ENCODE measurements at regions not wholly inside any gene's neighbourhood (a gene's known extent, or its start where the extent isn't known, plus 50 kb on each side); places are given as distances from the start of the nearest gene placed in this dataset.

DNA sequence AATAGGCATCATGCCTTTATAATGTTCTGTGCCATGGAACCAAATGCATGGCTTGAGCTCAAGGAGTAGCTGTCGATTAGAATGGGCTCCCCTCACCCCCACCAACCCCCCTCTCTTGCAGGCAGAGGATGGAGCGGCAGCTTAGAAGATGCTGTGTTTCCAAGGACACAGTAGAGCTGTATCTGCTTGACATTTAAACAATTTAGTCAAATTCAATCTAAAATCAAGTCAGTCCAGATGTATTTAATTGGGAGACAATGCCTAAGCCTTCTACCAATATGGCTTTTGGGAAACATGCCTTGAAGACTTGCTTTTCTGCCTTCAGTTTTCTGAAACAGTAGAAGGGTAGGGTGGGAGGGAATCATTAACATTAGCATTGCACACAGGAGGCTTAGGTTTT, 497.1 kb upstream of the NRP1 start:
- TF ChIP-seq, protein P1, sequence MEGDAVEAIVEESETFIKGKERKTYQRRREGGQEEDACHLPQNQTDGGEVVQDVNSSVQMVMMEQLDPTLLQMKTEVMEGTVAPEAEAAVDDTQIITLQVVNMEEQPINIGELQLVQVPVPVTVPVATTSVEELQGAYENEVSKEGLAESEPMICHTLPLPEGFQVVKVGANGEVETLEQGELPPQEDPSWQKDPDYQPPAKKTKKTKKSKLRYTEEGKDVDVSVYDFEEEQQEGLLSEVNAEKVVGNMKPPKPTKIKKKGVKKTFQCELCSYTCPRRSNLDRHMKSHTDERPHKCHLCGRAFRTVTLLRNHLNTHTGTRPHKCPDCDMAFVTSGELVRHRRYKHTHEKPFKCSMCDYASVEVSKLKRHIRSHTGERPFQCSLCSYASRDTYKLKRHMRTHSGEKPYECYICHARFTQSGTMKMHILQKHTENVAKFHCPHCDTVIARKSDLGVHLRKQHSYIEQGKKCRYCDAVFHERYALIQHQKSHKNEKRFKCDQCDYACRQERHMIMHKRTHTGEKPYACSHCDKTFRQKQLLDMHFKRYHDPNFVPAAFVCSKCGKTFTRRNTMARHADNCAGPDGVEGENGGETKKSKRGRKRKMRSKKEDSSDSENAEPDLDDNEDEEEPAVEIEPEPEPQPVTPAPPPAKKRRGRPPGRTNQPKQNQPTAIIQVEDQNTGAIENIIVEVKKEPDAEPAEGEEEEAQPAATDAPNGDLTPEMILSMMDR (IDR thresholded peaks at IDR 0.05): no peak
- no peak for TF ChIP-seq ZFX (IDR thresholded peaks at IDR 0.05; ENCODE audit: borderline replicate concordance)
